ENCODE measurements at regions not wholly inside any gene's neighbourhood (a gene's known extent, or its start where the extent isn't known, plus 50 kb on each side); places are given as distances from the start of the nearest gene placed in this dataset.
"Not testable (repeated sequence)": the region's sequence is repeated elsewhere in the genome, so short reads cannot be mapped to it uniquely, and the experiment has no call there.

GRCh38 chr14:83711046-83711445 is 1818.9 kb upstream of the FLRT2 start:
- no peaks in the 10 kb centered on the region for H3K36me3 ChIP-seq (ENCODE audit: control insufficient read depth, insufficient read depth, low read length)
- no peak for ATAC-seq
- 95% methylated on average over 2 of the region's 2 CpGs for WGBS (ENCODE audit: insufficient coverage)

GRCh38 chr14:83712418-83713129 is 1817.4 kb upstream of the FLRT2 start:
- H3K27me3 Mint-ChIP-seq (ENCODE audit: low read depth in 2 of 2) = no peaks in the 10 kb centered on the region
- DNase-seq (no peak), ATAC-seq (no peak)
- Histone ChIP-seq H3K4me3 (ENCODE audit: low read length) (no peak overlapping the region), H3K4me1 (ENCODE audit: control insufficient read depth, insufficient read depth, low read length) (no peaks in the 10 kb centered on the region), H3K27ac (ENCODE audit: low read length) (no peak overlapping the region), H3K36me3 (ENCODE audit: control insufficient read depth, insufficient read depth, low read length) (no peaks in the 10 kb centered on the region), H3K9me3 (ENCODE audit: control insufficient read depth, insufficient read depth, low read length) (no peaks in the 10 kb centered on the region), H3K27me3 (ENCODE audit: control insufficient read depth, insufficient read depth, low read length) (no peaks in the 10 kb centered on the region)
- intact Hi-C loops (cut with micrococcal nuclease) = no loop called here
- peaks cover 5 to 7% of the 10 kb centered on the region in 2 donors for H3K9me3 Mint-ChIP-seq
- H3K4me3 Mint-ChIP-seq = no peak overlapping the region
- H3K36me3 Mint-ChIP-seq = no peaks in the 10 kb centered on the region
- 90% methylated on average over 2 of the region's 2 CpGs for WGBS (ENCODE audit: insufficient coverage)
- TF ChIP-seq CTCF (IDR thresholded peaks at IDR 0.05) = no peak
- no peak overlapping the region for H3K27ac Mint-ChIP-seq
- no peaks in the 10 kb centered on the region for H3K4me1 Mint-ChIP-seq

More at GRCh38 chr14:83711046-83711445, 1818.9 kb upstream of the FLRT2 start:
- Mint-ChIP-seq H3K27me3 (ENCODE audit: low read depth in 2 of 2) (no peaks in the 10 kb centered on the region), H3K36me3 (no peaks in the 10 kb centered on the region), H3K9me3 (peaks cover 8 to 10% of the 10 kb centered on the region in 2 donors), H3K4me1 (no peaks in the 10 kb centered on the region), H3K4me3 (no peak overlapping the region), H3K27ac (no peak overlapping the region)
- Histone ChIP-seq H3K4me3 (ENCODE audit: low read length) (no peak overlapping the region), H3K9me3 (ENCODE audit: control insufficient read depth, insufficient read depth, low read length) (peaks cover 4% of the 10 kb centered on the region), H3K27ac (ENCODE audit: low read length) (no peak overlapping the region), H3K4me1 (ENCODE audit: control insufficient read depth, insufficient read depth, low read length) (no peaks in the 10 kb centered on the region), H3K27me3 (ENCODE audit: control insufficient read depth, insufficient read depth, low read length) (no peaks in the 10 kb centered on the region)
- no peak for TF ChIP-seq CTCF (IDR thresholded peaks at IDR 0.05)
- intact Hi-C loops (cut with micrococcal nuclease) = no loop called here
- no peak for DNase-seq

GRCh38 chr14:83713732-83714131 is 1816.2 kb upstream of the FLRT2 start:
- Histone ChIP-seq H3K27ac (ENCODE audit: low read length) (no peak overlapping the region), H3K27me3 (ENCODE audit: control insufficient read depth, insufficient read depth, low read length) (no peaks in the 10 kb centered on the region), H3K4me3 (ENCODE audit: low read length) (no peak overlapping the region), H3K36me3 (ENCODE audit: control insufficient read depth, insufficient read depth, low read length) (no peaks in the 10 kb centered on the region), H3K4me1 (ENCODE audit: control insufficient read depth, insufficient read depth, low read length) (no peaks in the 10 kb centered on the region), H3K9me3 (ENCODE audit: control insufficient read depth, insufficient read depth, low read length) (no peaks in the 10 kb centered on the region)
- DNase-seq (no peak), ATAC-seq (no peak)
- Mint-ChIP-seq H3K36me3 (no peaks in the 10 kb centered on the region), H3K4me3 (no peak overlapping the region), H3K4me1 (no peaks in the 10 kb centered on the region), H3K27me3 (ENCODE audit: low read depth in 2 of 2) (no peaks in the 10 kb centered on the region), H3K27ac (no peak overlapping the region), H3K9me3 (peaks cover 7 to 8% of the 10 kb centered on the region in 2 donors)
- intact Hi-C loops (cut with micrococcal nuclease) = no loop called here
- TF ChIP-seq CTCF (IDR thresholded peaks at IDR 0.05) = no peak
- WGBS (ENCODE audit: insufficient coverage) = 80% methylated on average over 1 of the region's 2 CpGs

- no peaks in the 10 kb centered on the region for H3K36me3 ChIP-seq (ENCODE audit: control insufficient read depth, insufficient read depth, low read length)
- no peaks in the 10 kb centered on the region for H3K27me3 Mint-ChIP-seq (ENCODE audit: low read depth in 2 of 2)
- intact Hi-C loops (cut with micrococcal nuclease) = no loop called here
- DNase-seq (no peak), ATAC-seq (no peak)
- no peaks in the 10 kb centered on the region for H3K27me3 ChIP-seq (ENCODE audit: control insufficient read depth, insufficient read depth, low read length)
- H3K4me3 Mint-ChIP-seq = no peak overlapping the region
- no peaks in the 10 kb centered on the region for H3K9me3 ChIP-seq (ENCODE audit: control insufficient read depth, insufficient read depth, low read length)
- no peaks in the 10 kb centered on the region for H3K36me3 Mint-ChIP-seq
- H3K4me3 ChIP-seq (ENCODE audit: low read length) = no peak overlapping the region
- H3K27ac Mint-ChIP-seq = no peak overlapping the region
- no peaks in the 10 kb centered on the region for H3K4me1 Mint-ChIP-seq
- H3K27ac ChIP-seq (ENCODE audit: low read length) = no peak overlapping the region
- TF ChIP-seq CTCF (IDR thresholded peaks at IDR 0.05) = no peak
- peaks cover 5% of the 10 kb centered on the region in 2 donors for H3K9me3 Mint-ChIP-seq
- no peaks in the 10 kb centered on the region for H3K4me1 ChIP-seq (ENCODE audit: control insufficient read depth, insufficient read depth, low read length)
These were observed 1815.8 kb upstream of the FLRT2 start for GRCh38 chr14:83714151-83714550.

GRCh38 chr14:83719435-83719834 is 1810.5 kb upstream of the FLRT2 start:
- H3K9me3 ChIP-seq (ENCODE audit: control insufficient read depth, insufficient read depth, low read length); H3K4me3 ChIP-seq (ENCODE audit: low read length); H3K27ac ChIP-seq (ENCODE audit: low read length); H3K4me1 ChIP-seq (ENCODE audit: control insufficient read depth, insufficient read depth, low read length); H3K4me1 Mint-ChIP-seq; H3K4me3 Mint-ChIP-seq; H3K9me3 Mint-ChIP-seq; DNase-seq; intact Hi-C loops (cut with micrococcal nuclease); H3K27me3 Mint-ChIP-seq (ENCODE audit: low read depth in 2 of 2); H3K36me3 ChIP-seq (ENCODE audit: control insufficient read depth, insufficient read depth, low read length); H3K36me3 Mint-ChIP-seq; ATAC-seq; H3K27me3 ChIP-seq (ENCODE audit: control insufficient read depth, insufficient read depth, low read length); H3K27ac Mint-ChIP-seq: not testable (repeated sequence)
- WGBS (ENCODE audit: insufficient coverage) = 95% methylated on average over 11 of the region's 12 CpGs

All from natural killer cell (primary cell).